HepG2 (cell line): ENCODE measurements at regions not wholly inside any gene's neighbourhood (a gene's known extent, or its start where the extent isn't known, plus 50 kb on each side); places are given as distances from the start of the nearest gene placed in this dataset.

ENCODE experiments used
- BCLAF1 ChIP-seq: fragments of 450-650 bp; IDR thresholded peaks from 2 replicates; pipeline ENCODE4 v1.6.1; 2017; ENCODE audit warnings: mild to moderate bottlenecking
- PHF8 ChIP-seq: sonication (generic); formaldehyde crosslinking; IDR thresholded peaks from 2 replicates; pipeline ENCODE4 v1.5.0; 2020; ENCODE audit warnings: missing genetic modification reagents
- RXRA ChIP-seq: sonication (generic); formaldehyde crosslinking; IDR thresholded peaks from 2 replicates; pipeline ENCODE4 v1.5.1; 2020; ENCODE audit warnings: missing genetic modification reagents
- XBP1 ChIP-seq: sonication (generic); formaldehyde crosslinking; IDR thresholded peaks from 2 replicates; pipeline ENCODE4 v1.5.0; 2020; ENCODE audit warnings: missing genetic modification reagents
- ZNF766 ChIP-seq: sonication (generic); formaldehyde crosslinking; IDR thresholded peaks from 2 replicates; pipeline ENCODE4 v1.5.0; 2020; ENCODE audit warnings: missing genetic modification reagents, borderline replicate concordance

- no peak for TF ChIP-seq XBP1 (CRISPR knock-in tag)
- no peak for TF ChIP-seq PHF8 (CRISPR knock-in tag)
- no peak for TF ChIP-seq ZNF766 (CRISPR knock-in tag)
- TF ChIP-seq RXRA (CRISPR knock-in tag), result no peak
- no peak for TF ChIP-seq BCLAF1
Measured at GRCh38 chr1:232571523-232571922, 58.4 kb downstream of the SIPA1L2 start.
